Omental fat pad (tissue), 3 donors: ENCODE measurements at regions not wholly inside any gene's neighbourhood (a gene's known extent, or its start where the extent isn't known, plus 50 kb on each side); places are given as distances from the start of the nearest gene placed in this dataset.

ENCODE experiments used
- ATAC-seq: fragments of 150-250 bp; one replicate; pipeline ENCODE4 v1.9.1; 2016; ENCODE audit warnings: mild to moderate bottlenecking, moderate library complexity; ENCODE audit not compliant: low FRiP score
- DNase-seq: peaks from one replicate; pipeline ENCODE4 v3.0.0-alpha.2; 2019; ENCODE audit warnings: low spot score
- TF ChIP-seq, protein P1 (sequence below), 3 donors: fragments of 450-650 bp; IDR thresholded peaks; one replicate each; pipeline ENCODE4 v1.5.1; 2016 to 2017; ENCODE audit warnings: antibody characterized with exemption in 3 of 3, mild to moderate bottlenecking in 3 of 3, moderate library complexity in 2 of 3

DNA sequence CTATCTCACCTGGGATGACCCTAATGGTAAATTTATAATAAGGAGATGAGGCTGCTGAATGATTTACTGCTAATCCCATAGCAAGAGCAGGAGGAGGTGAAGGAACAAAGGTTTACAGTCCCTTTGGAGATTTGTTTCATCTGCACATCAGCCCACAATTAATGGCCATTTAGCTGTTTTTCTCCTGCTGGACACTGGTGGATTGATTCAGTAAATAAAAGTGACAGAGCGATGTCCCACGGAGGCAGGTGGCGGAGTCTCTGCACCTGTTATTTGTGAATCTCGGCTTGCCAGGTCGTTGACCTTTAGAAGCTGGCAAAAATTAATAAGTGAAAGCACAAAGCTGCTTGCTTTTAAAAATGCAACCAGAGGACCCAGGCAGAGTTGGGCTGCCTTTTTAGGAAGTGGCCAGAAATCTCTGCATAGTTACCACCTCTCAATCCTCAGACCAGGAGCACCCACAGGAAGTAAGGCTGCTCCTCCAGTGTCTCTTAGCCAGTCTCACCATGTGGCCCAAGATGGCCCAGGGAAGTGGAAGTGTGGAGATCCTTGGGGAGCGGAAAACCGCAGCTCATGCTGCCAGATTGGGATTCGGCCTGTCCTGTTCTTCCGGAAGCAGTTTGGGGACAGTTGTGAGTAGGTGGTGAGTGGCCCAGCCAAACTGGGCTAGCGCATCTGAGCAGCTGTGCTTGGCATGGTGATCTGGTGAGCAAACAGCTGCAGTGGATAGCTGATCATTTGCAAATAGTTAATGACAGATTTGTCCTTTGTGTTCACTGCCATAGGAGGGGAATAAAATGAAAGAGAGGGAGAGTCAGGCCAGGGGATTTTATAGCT is 1005.7 kb upstream of the PIK3C3 start:
- DNase-seq, result no peak
- TF ChIP-seq, protein P1, sequence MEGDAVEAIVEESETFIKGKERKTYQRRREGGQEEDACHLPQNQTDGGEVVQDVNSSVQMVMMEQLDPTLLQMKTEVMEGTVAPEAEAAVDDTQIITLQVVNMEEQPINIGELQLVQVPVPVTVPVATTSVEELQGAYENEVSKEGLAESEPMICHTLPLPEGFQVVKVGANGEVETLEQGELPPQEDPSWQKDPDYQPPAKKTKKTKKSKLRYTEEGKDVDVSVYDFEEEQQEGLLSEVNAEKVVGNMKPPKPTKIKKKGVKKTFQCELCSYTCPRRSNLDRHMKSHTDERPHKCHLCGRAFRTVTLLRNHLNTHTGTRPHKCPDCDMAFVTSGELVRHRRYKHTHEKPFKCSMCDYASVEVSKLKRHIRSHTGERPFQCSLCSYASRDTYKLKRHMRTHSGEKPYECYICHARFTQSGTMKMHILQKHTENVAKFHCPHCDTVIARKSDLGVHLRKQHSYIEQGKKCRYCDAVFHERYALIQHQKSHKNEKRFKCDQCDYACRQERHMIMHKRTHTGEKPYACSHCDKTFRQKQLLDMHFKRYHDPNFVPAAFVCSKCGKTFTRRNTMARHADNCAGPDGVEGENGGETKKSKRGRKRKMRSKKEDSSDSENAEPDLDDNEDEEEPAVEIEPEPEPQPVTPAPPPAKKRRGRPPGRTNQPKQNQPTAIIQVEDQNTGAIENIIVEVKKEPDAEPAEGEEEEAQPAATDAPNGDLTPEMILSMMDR (IDR thresholded peaks at IDR 0.05), result no peak
- ATAC-seq, result no peak

DNA sequence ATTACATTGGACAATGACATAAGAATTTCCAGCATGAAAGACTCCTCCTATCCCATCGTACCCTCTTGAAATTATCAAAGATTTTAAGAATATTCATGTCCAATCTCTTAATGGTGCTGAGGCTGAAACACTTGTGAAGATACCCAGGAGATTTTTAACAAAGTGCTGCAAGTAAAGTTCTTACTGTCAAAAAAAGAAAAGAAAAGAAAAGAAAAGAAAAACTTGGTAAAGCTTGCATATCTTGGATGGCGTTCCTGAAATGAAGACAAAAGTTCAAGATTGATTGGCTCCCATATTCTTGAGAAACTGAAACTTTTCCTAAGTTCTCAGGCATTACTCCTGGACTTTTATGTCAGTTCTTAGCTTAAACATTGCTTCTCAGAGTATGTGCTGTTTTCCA is 1010.5 kb upstream of the PIK3C3 start:
- TF ChIP-seq, protein P1 (IDR thresholded peaks at IDR 0.05), result no peak
- DNase-seq (no peak), ATAC-seq (no peak)

DNA sequence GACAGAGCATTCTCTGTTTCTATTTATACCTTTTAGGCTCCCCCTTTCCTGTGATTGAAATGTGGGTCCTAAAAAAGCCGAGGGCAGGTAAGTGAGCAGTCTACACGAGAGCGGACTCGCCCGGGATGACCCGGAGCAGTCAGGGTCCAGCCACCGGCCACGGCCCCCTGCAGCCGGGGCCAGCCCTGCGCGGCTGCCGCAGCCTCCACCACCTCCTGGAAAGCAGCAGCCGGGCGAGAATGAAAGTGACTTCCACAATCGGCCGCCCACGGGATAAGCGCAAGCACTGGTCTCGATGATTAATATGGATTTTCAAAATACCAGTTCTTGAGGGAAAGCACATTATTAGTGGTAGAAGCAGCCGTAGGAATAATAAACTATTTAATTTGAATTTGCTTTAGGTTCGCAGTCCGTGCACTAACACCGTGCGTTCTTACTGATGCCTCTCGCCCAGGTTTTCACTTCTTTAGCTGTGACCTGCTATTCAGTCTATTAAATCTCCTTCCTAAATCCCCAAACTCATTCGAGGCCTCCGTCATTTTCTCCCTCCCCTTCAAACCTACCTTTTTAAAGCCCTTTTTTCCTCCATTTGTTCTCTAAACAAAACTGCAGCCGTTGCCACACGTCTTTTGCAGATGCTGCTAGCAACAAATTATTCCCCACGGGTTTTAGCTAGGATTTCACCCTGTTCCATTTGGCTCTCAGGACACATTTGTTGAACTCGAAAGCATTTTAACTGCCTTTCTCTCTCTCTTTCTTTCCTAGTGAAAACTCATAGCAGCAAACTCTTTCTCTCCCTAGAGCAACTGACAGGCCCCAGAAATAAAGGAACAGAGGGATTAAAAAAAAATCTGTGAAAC is 1015.1 kb upstream of the PIK3C3 start:
- DNase-seq, result no peak
- ATAC-seq, result no peak
- TF ChIP-seq, protein P1 (IDR thresholded peaks at IDR 0.05), result no peak

DNA sequence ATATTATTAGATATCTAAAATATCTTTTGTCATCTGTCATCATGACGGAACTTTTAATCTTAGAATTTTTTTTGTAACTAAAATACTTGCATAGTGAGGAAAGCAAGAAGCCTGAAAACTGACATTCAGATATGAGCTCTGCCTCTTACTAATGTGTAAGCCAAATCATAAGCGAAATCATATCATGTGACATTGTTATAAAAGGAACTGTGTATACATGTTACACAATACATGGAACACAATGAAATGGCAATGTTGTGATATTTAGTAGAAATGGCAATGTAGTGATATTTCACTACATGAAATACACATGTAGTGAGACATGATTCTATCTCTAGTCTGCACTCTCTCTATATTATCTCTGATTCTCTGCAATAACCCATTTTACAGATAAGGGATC is 1016.4 kb upstream of the PIK3C3 start:
- DNase-seq (no peak), ATAC-seq (no peak)
- TF ChIP-seq, protein P1 (IDR thresholded peaks at IDR 0.05), result no peak

DNA sequence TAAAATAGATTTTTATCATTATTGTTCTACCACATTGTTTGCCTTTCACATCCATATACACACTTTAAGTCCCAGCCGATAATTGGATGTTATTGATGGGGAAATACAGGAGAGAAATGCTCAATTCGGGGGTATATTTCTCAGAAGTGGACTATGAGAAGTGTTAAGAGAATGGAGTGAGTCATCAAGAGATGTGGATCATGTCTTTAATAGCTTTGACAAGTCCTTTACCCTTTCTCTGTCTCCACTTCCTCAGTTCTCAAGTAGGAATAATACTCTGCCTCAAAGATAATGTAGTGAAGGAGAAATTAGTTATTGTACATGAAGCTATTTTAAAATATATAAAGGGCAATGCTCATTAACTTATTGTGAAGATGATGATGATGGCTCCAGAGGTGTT is 1017.6 kb upstream of the PIK3C3 start:
- DNase-seq (no peak), ATAC-seq (no peak)
- TF ChIP-seq, protein P1 (IDR thresholded peaks at IDR 0.05), result no peak

DNA sequence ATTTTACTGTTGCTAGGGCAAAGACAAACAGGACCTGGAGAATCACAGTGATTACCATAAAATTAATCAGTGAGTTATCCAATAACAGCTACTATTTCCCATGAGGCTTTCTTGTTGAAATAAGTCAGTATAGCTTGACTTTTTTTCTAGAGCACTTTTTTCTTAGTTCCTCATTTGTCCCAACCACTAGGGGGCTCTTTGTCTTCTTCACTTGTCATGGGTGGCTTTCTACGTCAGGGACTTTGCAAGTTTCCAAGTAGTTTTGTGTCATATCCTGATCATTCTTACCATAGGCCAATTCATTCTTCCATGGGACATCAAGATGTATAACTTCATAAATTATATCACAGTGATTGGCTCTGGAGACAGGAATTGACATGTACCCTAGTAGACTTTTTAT is 1019.6 kb upstream of the PIK3C3 start:
- DNase-seq (no peak), ATAC-seq (no peak)
- TF ChIP-seq, protein P1 (IDR thresholded peaks at IDR 0.05), result no peak
